Right kidney (tissue), 1 donor: ENCODE measurements at regions not wholly inside any gene's neighbourhood (a gene's known extent, or its start where the extent isn't known, plus 50 kb on each side); places are given as distances from the start of the nearest gene placed in this dataset.

Source experiments
- DNase-seq: peaks from one replicate; pipeline ENCODE4 v3.0.0-alpha.2; 2016

- no peak for DNase-seq
Observed at GRCh38 chr13:112246731-112247470, 129.3 kb upstream of the SPACA7 start.

GRCh38 chr13:112247471-112248405 is 128.4 kb upstream of the SPACA7 start:
- no peak for DNase-seq

- DNase-seq: no peak
Observed at GRCh38 chr13:112248406-112248760, 127.8 kb upstream of the SPACA7 start.

- DNase-seq: no peak
Observed at GRCh38 chr13:112248862-112249592, 127.1 kb upstream of the SPACA7 start.

DNA sequence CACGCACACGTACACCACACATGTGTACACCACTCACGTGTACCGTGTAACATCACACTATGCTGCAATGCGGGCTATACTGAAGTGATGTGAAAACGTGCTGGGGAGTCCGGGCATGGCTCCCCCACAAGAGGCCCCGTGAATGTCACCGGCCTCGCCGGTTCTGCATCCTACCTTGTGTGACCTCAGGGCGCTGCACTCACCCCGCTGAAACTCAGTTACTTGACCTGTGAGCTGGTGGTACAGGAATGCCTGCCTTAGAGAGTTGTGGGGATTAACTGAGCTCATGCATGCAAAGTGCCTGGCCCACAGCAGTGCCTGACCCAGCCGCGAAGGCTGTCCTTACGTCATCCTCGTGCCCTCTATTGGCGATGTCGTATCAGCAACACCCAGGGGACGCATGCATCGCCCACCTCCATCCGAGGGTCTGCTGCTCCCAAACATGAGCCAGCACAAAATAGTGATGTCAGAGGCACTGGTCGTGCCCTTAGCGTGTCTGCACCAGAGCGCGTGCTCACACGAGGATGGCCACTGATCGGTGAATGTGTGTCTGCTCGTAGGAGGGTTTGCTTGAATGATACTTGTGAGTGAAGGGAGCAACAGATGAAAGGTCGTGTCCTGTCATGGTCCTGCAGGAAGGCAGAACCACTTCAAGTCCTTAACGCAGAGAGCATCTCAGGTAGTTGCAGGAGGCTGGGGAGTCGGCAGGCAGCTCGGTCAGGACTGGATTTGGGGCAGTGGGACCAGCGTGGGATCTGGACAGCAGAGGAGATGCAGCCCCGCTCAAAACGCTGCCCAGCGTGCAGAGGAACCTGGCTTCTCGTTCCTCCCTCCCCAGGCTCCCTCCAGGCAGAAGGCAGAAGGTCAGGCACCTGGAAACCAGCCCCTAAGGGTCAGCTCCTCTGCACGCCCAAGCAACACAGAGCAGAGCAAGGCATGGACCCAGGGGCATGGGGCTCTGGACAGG is 126.2 kb upstream of the SPACA7 start:
- DNase-seq: no peak

DNA sequence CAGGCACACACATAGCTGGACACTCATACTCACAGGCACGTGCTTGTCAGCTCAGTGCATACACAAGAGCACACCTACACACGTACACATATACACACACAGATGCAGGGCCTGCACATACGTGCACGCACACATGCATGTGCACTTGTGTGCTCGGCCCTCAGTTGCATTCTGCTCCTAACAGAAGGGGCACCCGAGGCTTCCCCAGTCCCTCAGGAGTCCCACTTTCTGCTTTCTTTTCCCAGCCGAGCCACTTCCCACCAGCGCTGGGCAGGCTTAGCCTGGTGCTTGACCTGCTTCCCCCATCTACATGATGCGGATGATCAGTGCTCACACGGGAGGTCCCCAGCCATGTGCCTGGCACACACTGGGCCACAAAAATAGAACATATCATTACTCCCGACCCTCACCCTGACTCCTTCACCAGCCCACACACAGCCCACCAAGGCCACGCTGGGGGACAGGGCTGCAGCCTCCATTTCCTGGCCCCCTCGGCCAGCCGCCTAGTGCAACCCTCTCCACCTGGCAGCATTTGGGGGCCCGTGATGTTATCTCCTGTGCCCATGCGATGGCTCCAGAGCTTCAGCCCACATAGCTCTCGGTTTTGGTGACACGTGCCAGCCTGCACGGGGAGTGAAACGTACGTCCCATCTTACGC is 125.2 kb upstream of the SPACA7 start:
- no peak for DNase-seq

DNA sequence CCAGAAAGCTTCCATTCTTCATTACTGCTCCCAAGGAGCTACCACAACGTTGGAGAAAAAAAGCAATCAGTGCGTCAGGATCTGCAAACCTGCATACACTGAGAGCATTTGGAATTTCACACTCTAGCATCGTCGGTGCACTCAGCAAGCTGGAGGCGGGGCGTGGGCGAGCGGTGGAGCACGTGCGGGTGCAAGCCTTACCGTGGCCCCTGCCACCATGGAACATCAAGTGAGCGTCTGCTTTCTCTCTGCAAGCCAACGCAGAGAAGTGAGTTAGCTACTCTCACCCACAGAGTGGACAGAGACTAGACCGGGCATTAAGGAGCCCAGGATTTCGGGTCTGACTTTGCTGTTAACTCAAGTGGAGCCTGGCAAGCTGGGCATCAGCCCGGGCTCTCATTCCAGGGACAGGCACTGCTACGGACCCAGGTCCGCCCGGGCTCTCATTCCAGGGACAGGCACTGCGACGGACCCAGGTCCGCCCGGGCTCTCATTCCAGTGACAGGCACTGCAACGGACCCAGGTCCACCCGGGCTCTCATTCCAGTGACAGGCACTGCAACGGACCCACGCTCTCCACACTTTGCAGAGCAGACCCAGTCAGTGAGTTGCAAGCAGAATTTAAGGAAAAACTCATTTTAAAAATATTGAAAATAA is 124.1 kb upstream of the SPACA7 start:
- DNase-seq: no peak

DNA sequence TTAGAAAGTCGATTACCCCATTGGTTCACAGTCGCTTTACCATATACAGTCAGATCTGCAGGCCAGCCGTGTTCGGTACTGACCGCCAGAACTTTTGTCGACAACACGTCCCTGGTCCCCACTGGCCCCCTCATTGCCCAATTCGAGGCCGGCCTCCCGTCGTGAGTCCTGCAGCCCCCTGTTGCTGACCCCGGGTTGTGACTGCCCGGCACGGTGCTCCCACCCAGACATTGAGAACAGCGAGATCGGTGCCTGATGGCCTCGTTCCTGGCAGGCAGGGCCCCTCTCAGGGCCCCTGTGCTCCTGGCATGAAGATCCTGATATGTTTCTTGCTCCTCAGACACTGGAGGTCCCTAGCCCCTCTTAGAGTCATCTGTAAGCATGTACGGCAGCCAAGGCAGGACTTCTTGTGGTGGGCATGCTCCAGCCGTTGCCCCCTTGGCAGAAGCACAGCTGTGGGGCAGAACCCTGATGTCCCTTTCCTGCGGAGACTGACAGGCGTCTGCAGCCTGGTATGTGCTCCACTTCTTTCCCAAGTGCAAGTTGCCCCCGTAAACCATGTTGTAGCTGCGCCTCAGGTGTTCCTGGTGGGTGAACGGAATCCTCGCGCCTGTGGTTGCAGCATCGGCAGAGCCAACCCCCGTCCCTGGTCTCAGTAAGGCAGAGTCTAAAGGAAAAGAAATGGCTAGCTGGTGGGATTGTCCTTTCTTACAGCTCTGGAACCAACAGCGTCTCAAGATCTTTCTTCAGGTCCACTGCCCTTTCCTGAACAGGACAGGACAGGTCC is 123.2 kb upstream of the SPACA7 start:
- no peak for DNase-seq

DNA sequence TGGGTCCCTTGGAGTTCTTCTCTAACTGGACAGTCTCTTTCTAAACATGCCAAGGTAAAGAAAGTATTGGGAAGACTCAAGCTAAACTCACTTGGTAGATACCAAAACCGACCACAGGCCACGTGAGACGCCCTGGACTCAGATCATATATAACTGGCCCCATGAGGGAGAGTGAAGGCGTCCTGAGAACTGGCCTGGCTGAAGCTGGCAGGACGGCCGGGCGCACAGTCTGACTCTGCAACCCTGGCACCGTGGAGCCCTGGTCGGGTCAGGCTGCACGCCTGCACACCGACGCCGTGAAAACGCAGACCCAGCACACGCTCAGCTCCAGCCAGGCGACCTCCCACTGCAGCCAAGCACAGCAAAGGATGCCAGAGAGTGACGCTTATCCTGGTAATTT is 122.5 kb upstream of the SPACA7 start:
- no peak for DNase-seq

- DNase-seq: no peak
Observed at GRCh38 chr13:112254061-112254818, 121.9 kb upstream of the SPACA7 start.

- no peak for DNase-seq
Observed at GRCh38 chr13:112254900-112255299, 121.3 kb upstream of the SPACA7 start.

GRCh38 chr13:112255550-112256120 is 120.5 kb upstream of the SPACA7 start:
- DNase-seq: no peak

DNA sequence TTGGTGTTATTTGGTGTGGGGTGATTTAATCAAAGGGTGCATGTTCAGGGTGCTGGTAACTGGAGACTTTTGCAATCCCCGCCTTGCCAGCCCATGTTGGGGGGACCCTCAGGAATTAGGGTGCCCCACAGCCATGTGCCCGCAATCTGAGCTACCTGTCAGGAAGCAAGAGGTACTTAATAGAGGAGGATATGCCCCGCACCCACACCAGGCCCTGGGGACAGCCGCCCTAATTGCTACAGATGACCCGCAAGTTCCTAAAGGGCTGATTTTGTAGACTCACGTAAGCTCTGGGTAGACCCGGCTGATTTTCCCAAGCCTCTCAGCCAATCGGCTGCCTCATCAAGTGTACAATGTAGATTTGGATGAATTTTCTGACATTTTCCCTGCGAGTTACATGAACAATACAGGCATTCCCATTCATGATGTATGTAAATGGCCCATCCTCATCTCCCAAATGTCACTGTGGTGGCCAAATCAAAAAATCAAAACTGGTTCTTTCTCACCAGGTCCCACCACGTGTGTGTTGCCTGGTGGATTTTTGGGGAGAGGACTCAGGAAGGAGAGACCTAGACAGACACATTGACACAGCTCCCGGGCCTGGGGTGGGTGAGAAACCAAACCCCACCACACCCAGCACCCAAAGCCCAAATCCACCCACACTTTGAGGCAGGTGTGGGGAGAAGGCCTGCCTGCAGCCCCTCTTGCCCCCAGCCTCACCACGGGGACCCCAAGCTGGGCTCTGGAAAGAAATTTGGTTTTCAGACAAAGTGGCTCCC is 119.2 kb upstream of the SPACA7 start:
- DNase-seq: no peak

- no peak for DNase-seq
Observed at GRCh38 chr13:112259511-112259910, 116.6 kb upstream of the SPACA7 start.

DNA sequence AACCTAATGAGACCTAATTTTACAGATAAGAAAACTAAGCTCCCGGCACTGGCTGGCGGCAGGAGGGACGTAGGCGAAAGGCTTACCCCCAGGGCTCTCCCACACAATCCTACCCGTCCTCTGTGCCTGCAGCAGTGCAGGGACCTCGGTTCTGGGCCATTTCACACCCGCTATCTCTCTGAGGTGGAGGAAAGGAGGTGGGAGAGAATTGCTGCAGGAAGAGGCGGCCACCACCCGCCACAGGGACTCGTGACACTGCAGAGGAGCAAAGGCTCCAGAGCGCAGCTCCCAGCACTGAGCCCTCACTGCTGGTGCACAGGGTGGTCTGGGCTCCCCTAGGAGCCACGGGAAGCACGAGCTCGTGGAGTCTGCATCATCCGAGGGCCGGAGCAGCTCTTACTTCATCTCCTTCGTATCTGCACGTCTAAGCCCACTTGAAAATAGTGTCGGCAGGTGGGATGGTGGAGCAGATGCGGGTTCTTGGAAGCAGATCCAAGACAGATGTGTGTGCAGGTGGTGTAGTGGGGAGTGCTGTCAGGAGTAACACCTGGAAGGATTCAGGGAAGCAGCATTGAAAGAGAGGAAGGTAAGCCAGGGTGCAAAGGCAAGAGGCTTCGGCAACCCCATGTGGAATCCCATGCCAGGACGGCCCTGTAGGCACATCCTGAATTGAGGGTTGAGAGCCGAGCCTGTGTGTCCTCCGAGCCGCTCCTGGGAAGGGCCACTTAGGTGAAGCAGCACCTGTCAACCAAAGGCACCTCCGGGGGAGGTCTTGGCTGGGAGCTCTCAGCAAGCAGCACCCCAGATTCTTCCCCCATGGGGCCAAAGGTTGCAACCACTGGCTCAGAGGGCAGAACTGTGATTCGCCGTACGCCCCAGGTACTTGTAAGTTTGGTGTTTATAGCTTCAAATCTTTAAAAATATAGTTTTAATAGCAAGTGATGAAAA is 115.8 kb upstream of the SPACA7 start:
- DNase-seq: no peak

- no peak for DNase-seq
Observed at GRCh38 chr13:112261924-112262323, 114.2 kb upstream of the SPACA7 start.

- no peak for DNase-seq
Observed at GRCh38 chr13:112263152-112263551, 113.0 kb upstream of the SPACA7 start.
